Duodenal mucosa (tissue), 2 donors: ENCODE measurements at regions not wholly inside any gene's neighbourhood (a gene's known extent, or its start where the extent isn't known, plus 50 kb on each side); places are given as distances from the start of the nearest gene placed in this dataset.

ENCODE experiments used
- H3K27ac ChIP-seq: one replicate; pipeline ENCODE4 v1.7.0; 2013; ENCODE audit warnings: low read depth, low read length
- H3K27me3 ChIP-seq, 2 donors: one replicate each; pipeline ENCODE4 v1.7.0; 2013; ENCODE audit warnings: low read length in 2 of 2, control low read depth in 1 of 2; ENCODE audit not compliant: insufficient read depth in 2 of 2, control insufficient read depth in 1 of 2
- H3K36me3 ChIP-seq, 2 donors: one replicate each; pipeline ENCODE4 v1.7.0; 2013; ENCODE audit warnings: low read length in 2 of 2, control low read depth in 1 of 2; ENCODE audit not compliant: insufficient read depth in 2 of 2, control insufficient read depth in 1 of 2
- H3K4me1 ChIP-seq, 2 donors: one replicate each; pipeline ENCODE4 v1.7.0; 2013; ENCODE audit warnings: low read length in 2 of 2, control low read depth in 1 of 2; ENCODE audit not compliant: insufficient read depth in 2 of 2, control insufficient read depth in 1 of 2
- H3K4me3 ChIP-seq, 2 donors: one replicate each; pipeline ENCODE4 v1.7.0; 2013; ENCODE audit warnings: low read length in 2 of 2, low read depth in 1 of 2
- H3K9ac ChIP-seq, 2 donors: one replicate each; pipeline ENCODE4 v1.7.0; 2013; ENCODE audit warnings: low read length in 2 of 2, low read depth in 1 of 2
- H3K9me3 ChIP-seq, 2 donors: one replicate each; pipeline ENCODE4 v1.7.0; 2013; ENCODE audit warnings: low read length in 2 of 2, control low read depth in 1 of 2; ENCODE audit not compliant: control insufficient read depth in 1 of 2

DNA sequence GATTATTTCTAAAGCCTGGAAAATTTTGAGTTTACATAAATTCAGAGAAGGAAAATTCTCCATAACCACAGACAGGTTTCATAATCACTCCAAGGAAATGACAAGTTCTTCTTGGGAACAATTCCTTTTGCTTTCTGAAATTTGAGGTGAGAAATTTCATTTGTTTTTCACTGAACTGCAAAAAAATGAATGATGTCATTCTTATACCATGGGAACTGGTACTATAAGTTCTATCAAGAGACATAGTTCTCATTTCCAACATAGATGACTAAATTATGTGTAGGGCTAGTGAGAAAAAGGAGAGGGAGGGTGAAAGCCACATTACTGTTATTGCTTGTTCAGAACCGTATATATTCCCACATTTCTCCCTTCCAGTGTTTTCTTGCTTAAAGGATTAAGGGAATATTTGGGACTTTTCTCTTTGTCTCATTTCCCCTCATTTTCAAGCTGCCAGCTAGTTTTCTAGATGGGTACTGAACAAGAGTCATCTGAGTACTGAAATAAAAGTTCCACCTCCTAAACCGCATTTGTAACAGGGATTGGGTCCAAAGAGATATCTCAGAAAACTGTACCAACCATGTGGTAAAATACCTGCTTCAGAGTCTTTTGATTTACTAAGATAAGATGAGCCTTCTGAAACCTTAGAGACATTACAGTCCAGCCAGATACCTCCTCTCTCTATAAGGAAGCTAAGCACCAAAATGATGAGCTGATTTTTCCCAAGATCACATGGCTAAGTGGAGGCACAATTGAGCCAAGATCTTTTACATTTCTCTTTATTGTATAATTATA lies 144.3 kb upstream of the PRDM1 start:
- Histone ChIP-seq H3K27ac (no peak overlapping the region), H3K9ac (no peak overlapping the region), H3K27me3 (no peaks in the 10 kb centered on the region), H3K9me3 (no peaks in the 10 kb centered on the region), H3K4me1 (no peaks in the 10 kb centered on the region), H3K36me3 (no peaks in the 10 kb centered on the region), H3K4me3 (no peak overlapping the region)

DNA sequence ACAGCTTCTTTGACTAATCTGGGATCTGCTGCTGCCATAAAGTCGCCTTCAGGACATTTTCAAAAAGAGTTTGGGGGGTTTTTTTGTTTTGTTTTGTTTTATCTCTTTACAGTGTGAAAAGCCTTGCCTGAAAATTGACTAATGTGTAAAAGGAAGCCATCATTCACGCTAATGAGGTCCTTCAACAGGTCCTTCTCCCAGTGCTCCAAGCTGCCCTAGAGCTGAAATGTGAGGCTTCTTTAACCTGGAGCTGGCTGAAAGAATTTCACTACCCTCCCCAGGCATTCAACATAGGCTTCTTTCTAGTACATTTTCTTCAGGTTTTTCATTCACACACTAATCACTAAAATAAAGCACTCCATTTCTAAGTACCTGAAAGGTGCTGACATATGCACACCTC lies 145.1 kb upstream of the PRDM1 start:
- no peaks in the 10 kb centered on the region for H3K36me3 ChIP-seq
- H3K27ac ChIP-seq: no peak overlapping the region
- H3K4me1 ChIP-seq: no peaks in the 10 kb centered on the region
- H3K27me3 ChIP-seq: no peaks in the 10 kb centered on the region
- H3K9ac ChIP-seq: no peak overlapping the region
- no peaks in the 10 kb centered on the region for H3K9me3 ChIP-seq
- no peak overlapping the region for H3K4me3 ChIP-seq

DNA sequence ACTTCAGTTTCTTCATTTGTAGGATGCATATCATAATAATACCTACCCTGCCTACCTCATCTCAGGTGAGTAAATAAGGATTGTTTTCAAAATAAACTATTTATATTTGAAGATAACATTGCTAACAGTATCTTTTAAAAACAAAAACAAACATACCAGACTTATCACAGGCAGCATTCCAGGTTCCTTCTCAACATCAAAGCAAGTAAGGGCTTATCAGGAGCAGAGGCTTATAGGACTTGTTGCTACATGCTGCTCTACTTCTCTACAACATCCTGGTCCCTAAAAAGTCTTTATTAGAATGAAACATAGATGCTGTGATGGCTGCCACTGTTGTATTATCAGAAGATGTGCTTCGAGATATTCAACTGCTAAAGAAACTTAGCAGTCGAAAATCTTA lies 149.2 kb upstream of the PRDM1 start:
- H3K4me3 ChIP-seq: no peak overlapping the region
- H3K9me3 ChIP-seq: no peaks in the 10 kb centered on the region
- H3K9ac ChIP-seq: no peak overlapping the region
- H3K36me3 ChIP-seq: no peaks in the 10 kb centered on the region
- no peaks in the 10 kb centered on the region for H3K4me1 ChIP-seq
- H3K27ac ChIP-seq: no peak overlapping the region
- H3K27me3 ChIP-seq: no peaks in the 10 kb centered on the region

DNA sequence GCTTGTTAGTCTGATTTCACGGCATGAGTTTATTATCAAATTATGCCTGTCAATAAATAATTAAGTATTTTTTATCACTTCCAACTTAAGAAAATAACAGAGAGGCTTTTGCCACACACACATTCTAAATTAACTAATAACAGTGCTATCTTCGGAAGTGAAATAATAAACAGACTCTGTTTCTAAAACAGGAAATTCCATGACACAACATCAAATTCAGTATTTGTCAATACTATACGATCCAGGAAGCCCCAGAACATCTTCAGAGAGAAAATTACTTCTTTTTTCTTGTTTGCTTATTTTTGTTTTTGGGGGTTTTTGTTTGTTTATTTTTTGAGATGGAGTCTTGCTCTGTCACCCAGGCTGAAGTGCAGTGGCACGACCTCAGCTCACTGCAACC lies 150.7 kb upstream of the PRDM1 start:
- H3K27ac ChIP-seq: no peak overlapping the region
- no peaks in the 10 kb centered on the region for H3K27me3 ChIP-seq
- H3K4me1 ChIP-seq: no peaks in the 10 kb centered on the region
- no peak overlapping the region for H3K9ac ChIP-seq
- H3K4me3 ChIP-seq: no peak overlapping the region
- no peaks in the 10 kb centered on the region for H3K36me3 ChIP-seq
- no peaks in the 10 kb centered on the region for H3K9me3 ChIP-seq

DNA sequence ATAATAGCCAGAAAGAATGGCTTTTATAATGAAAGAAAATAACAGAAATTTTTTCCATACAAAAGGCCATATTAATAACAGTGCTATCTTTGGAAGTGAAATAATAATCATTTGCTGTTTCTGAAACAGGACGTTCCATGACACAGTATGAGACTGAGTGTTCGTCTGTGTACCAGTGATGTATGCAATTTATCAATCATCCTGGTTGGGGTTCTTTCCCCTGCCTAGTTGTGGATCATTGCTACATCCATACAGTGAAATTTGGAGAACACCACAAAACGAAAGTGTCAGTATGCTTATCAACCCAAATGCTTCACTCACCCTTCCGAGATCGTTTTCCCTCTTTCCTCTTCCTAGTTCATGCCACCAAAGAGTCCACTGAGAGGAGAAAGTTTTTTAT lies 151.4 kb upstream of the PRDM1 start:
- H3K9ac ChIP-seq: no peak overlapping the region
- no peaks in the 10 kb centered on the region for H3K36me3 ChIP-seq
- H3K27ac ChIP-seq: no peak overlapping the region
- H3K27me3 ChIP-seq: no peaks in the 10 kb centered on the region
- no peak overlapping the region for H3K4me3 ChIP-seq
- no peaks in the 10 kb centered on the region for H3K4me1 ChIP-seq
- H3K9me3 ChIP-seq: no peaks in the 10 kb centered on the region

DNA sequence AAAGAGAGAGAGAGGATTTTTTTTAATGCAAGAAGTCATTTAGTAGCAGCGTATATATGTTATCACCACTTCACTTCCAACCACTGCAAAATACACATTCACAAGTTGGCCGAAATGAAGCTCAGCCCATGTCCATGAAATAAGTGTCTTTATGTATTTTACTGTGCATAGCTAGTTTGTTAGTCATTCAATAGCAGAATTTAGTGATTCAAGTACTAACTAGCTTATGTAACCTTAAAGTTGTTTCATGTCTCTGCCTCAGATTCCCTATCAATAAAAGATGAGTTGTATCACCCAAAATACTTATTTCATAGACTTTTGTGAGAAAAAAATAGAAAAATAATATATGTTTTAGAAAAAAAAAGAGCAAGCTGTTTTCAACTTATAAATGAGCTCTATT lies 153.7 kb upstream of the PRDM1 start:
- Histone ChIP-seq H3K27me3 (no peaks in the 10 kb centered on the region), H3K4me1 (no peaks in the 10 kb centered on the region), H3K9me3 (no peaks in the 10 kb centered on the region), H3K4me3 (no peak overlapping the region), H3K36me3 (no peaks in the 10 kb centered on the region), H3K27ac (no peak overlapping the region), H3K9ac (no peak overlapping the region)

DNA sequence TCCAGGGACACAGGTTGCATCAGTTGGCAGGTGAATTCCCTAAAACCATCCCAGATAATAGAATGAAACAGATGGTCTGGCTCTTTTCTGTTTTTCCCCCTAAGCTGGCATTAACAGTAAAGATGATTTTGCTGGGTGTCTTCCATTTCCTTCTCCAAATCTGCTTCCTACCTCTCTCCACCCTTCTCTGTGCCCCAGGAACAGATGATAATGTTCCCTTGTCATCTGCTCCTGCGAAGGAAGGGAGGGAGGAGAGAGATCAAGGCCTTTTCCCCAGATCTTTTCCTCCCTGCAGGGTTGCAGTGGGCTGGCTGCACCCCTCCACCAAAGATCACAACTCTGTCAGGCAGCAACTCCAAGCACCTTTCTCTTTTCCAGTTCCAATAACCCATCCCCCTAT lies 156.5 kb upstream of the PRDM1 start:
- H3K4me1 ChIP-seq: no peaks in the 10 kb centered on the region
- H3K27ac ChIP-seq: no peak overlapping the region
- H3K9me3 ChIP-seq: no peaks in the 10 kb centered on the region
- H3K27me3 ChIP-seq: no peaks in the 10 kb centered on the region
- H3K4me3 ChIP-seq: no peak overlapping the region
- H3K36me3 ChIP-seq: no peaks in the 10 kb centered on the region
- no peak overlapping the region for H3K9ac ChIP-seq

DNA sequence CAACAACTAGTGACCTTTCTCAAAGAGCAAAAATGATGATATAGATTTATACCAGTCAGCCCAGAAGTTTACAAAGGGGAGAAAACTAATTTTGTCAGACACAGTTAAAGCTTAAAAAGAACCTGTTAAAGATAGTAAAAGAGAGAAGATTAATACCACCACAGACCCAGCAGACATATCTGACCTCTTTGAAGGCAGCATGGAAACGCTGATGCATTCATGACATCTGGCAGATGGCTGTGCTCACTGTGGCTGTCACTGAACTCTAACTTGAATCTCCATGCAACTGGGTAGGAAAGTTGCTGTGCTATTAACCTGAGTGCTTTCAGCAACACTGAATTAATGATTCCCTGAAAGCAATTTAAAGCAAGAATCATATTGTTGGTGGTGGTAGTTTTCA lies 159.8 kb upstream of the PRDM1 start:
- H3K9ac ChIP-seq: no peak overlapping the region

DNA sequence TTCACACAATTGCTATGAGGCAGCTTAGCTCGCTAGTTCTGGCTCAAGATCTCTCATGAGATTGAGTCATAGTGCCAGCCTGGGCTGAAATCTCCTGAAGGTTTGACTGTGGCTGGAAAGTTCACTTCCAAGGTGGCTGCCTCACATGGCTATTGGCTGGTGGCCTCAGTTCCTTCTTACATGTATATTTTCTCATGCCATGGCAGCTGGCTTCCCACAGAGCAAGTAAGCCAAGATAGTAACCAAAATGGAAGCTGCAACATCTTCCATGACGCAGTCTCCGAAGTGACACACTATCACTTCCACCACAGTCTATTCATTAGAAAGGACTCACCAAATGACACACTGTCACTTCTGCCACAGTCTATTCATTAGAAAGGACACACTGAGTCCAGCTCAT lies 160.4 kb upstream of the PRDM1 start:
- no peaks in the 10 kb centered on the region for H3K9me3 ChIP-seq
- no peaks in the 10 kb centered on the region for H3K36me3 ChIP-seq
- no peaks in the 10 kb centered on the region for H3K4me1 ChIP-seq
- H3K9ac ChIP-seq: no peak overlapping the region
- H3K27ac ChIP-seq: no peak overlapping the region
- no peak overlapping the region for H3K4me3 ChIP-seq
- H3K27me3 ChIP-seq: no peaks in the 10 kb centered on the region

More for the DNA sequence above, 159.8 kb upstream of the PRDM1 start:
- Histone ChIP-seq H3K4me1 (no peaks in the 10 kb centered on the region), H3K36me3 (no peaks in the 10 kb centered on the region), H3K27me3 (no peaks in the 10 kb centered on the region), H3K27ac (no peak overlapping the region), H3K9me3 (no peaks in the 10 kb centered on the region), H3K4me3 (no peak overlapping the region)

DNA sequence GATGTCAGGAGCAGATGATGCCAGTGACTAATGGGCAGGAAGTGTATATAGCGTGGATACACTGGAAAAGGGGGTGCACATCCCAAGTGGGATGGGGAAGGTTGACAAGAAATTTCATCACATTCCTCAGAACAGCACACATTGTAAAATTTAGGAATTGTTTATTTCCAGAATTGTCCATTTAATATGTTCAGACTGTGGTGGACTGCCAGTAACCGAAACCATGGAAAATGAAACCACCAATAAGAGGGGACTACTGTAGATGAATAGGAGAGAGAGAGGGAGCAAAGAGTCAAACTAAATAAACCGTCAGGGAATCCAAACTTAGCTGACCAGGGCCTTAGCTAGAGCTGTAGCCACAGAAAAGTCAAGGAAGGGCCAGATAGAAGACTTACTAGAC lies 164.4 kb upstream of the PRDM1 start:
- Histone ChIP-seq H3K27me3 (no peaks in the 10 kb centered on the region), H3K36me3 (no peaks in the 10 kb centered on the region), H3K4me3 (no peak overlapping the region), H3K27ac (no peak overlapping the region), H3K9ac (no peak overlapping the region), H3K9me3 (no peaks in the 10 kb centered on the region), H3K4me1 (no peaks in the 10 kb centered on the region)

DNA sequence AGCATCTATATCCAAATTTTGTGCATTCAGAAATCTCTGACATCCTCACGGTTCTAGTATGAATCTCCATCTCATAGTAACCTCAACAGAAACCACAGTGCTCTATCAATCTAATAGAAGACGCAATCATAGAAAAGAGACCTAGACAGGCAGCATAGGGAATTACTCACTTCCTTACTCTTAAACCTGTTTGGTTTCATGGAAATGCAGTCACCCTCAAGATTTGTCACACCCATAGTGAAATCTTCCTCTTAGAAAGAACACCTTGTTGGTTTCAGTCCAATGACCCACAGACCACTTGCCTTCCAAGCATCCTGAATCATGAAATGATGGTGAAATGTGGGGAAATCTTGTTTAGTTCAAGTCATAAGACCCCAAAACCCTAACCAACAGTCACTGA lies 166.1 kb upstream of the PRDM1 start:
- H3K27me3 ChIP-seq: no peaks in the 10 kb centered on the region
- H3K4me1 ChIP-seq: no peaks in the 10 kb centered on the region
- H3K9me3 ChIP-seq: no peaks in the 10 kb centered on the region
- H3K4me3 ChIP-seq: no peak overlapping the region
- H3K36me3 ChIP-seq: no peaks in the 10 kb centered on the region
- no peak overlapping the region for H3K27ac ChIP-seq
- H3K9ac ChIP-seq: no peak overlapping the region
